ENCODE measurements at regions not wholly inside any gene's neighbourhood (a gene's known extent, or its start where the extent isn't known, plus 50 kb on each side); places are given as distances from the start of the nearest gene placed in this dataset.

GRCh38 chr13:97727991-97728390, 225.5 kb upstream of the IPO5 start:
- no peak overlapping the region for H3K27ac Mint-ChIP-seq
- DNase-seq: no peak
- Histone ChIP-seq H3K36me3 (ENCODE audit: control insufficient read depth, insufficient read depth, low read length) (no peaks in the 10 kb centered on the region), H3K27ac (ENCODE audit: insufficient read depth, low read length, poor library complexity, severe bottlenecking) (no peak overlapping the region), H3K27me3 (ENCODE audit: control insufficient read depth, insufficient read depth, low read length) (no peaks in the 10 kb centered on the region), H3K4me1 (ENCODE audit: control insufficient read depth, insufficient read depth, low read length, poor library complexity, severe bottlenecking) (no peaks in the 10 kb centered on the region), H3K9me3 (ENCODE audit: control insufficient read depth in 2 of 2, low read length in 2 of 2) (no peaks in the 10 kb centered on the region), H3K4me3 (ENCODE audit: low read depth, low read length) (no peak overlapping the region)
- no peaks in the 10 kb centered on the region for H3K27me3 Mint-ChIP-seq
- ATAC-seq (ENCODE audit: low read depth in 2 of 2): no peak
- no peaks in the 10 kb centered on the region for H3K4me1 Mint-ChIP-seq
- no peak overlapping the region for H3K4me3 Mint-ChIP-seq
- H3K9me3 Mint-ChIP-seq: peaks cover 0 to 6% (median 0%) of the 10 kb centered on the region in 7 donors
- H3K36me3 Mint-ChIP-seq: no peaks in the 10 kb centered on the region

- peak overlapping the region in 1 of 4 donors; percentile 15 for H3K4me3 Mint-ChIP-seq
- Histone ChIP-seq H3K27ac (ENCODE audit: insufficient read depth, low read length, poor library complexity, severe bottlenecking) (no peak overlapping the region), H3K9me3 (ENCODE audit: control insufficient read depth in 2 of 2, low read length in 2 of 2) (no peaks in the 10 kb centered on the region), H3K27me3 (ENCODE audit: control insufficient read depth, insufficient read depth, low read length) (no peaks in the 10 kb centered on the region), H3K4me3 (ENCODE audit: low read depth, low read length) (no peak overlapping the region), H3K36me3 (ENCODE audit: control insufficient read depth, insufficient read depth, low read length) (no peaks in the 10 kb centered on the region), H3K4me1 (ENCODE audit: control insufficient read depth, insufficient read depth, low read length, poor library complexity, severe bottlenecking) (no peaks in the 10 kb centered on the region)
- DNase-seq (no peak), ATAC-seq (ENCODE audit: low read depth in 2 of 2) (no peak)
- H3K27me3 Mint-ChIP-seq: no peaks in the 10 kb centered on the region
- H3K9me3 Mint-ChIP-seq: peaks cover 0 to 6% (median 0%) of the 10 kb centered on the region in 7 donors
- H3K36me3 Mint-ChIP-seq: no peaks in the 10 kb centered on the region
- H3K4me1 Mint-ChIP-seq: no peaks in the 10 kb centered on the region
- no peak overlapping the region for H3K27ac Mint-ChIP-seq
Measured at GRCh38 chr13:97736436-97736835, 217.0 kb upstream of the IPO5 start.

- H3K4me3 ChIP-seq (ENCODE audit: low read depth, low read length): no peak overlapping the region
- no peaks in the 10 kb centered on the region for H3K27me3 ChIP-seq (ENCODE audit: control insufficient read depth, insufficient read depth, low read length)
- H3K4me1 Mint-ChIP-seq: no peaks in the 10 kb centered on the region
- H3K27me3 Mint-ChIP-seq: no peaks in the 10 kb centered on the region
- no peak overlapping the region for H3K4me3 Mint-ChIP-seq
- no peaks in the 10 kb centered on the region for H3K36me3 Mint-ChIP-seq
- H3K9me3 Mint-ChIP-seq: peaks cover 0 to 3% (median 0%) of the 10 kb centered on the region in 7 donors
- DNase-seq (no peak), ATAC-seq (ENCODE audit: low read depth in 2 of 2) (no peak)
- H3K27ac ChIP-seq (ENCODE audit: insufficient read depth, low read length, poor library complexity, severe bottlenecking): no peak overlapping the region
- H3K36me3 ChIP-seq (ENCODE audit: control insufficient read depth, insufficient read depth, low read length): no peaks in the 10 kb centered on the region
- no peaks in the 10 kb centered on the region for H3K4me1 ChIP-seq (ENCODE audit: control insufficient read depth, insufficient read depth, low read length, poor library complexity, severe bottlenecking)
- no peak overlapping the region for H3K27ac Mint-ChIP-seq
- no peaks in the 10 kb centered on the region for H3K9me3 ChIP-seq (ENCODE audit: control insufficient read depth in 2 of 2, low read length in 2 of 2)
Measured at GRCh38 chr13:97742084-97742483, 211.4 kb upstream of the IPO5 start.

GRCh38 chr13:97743938-97744337, 209.5 kb upstream of the IPO5 start:
- H3K36me3 Mint-ChIP-seq: no peaks in the 10 kb centered on the region
- no peaks in the 10 kb centered on the region for H3K4me1 Mint-ChIP-seq
- Histone ChIP-seq H3K4me3 (ENCODE audit: low read depth, low read length) (no peak overlapping the region), H3K4me1 (ENCODE audit: control insufficient read depth, insufficient read depth, low read length, poor library complexity, severe bottlenecking) (no peaks in the 10 kb centered on the region), H3K9me3 (ENCODE audit: control insufficient read depth in 2 of 2, low read length in 2 of 2) (no peaks in the 10 kb centered on the region), H3K27ac (ENCODE audit: insufficient read depth, low read length, poor library complexity, severe bottlenecking) (no peak overlapping the region), H3K36me3 (ENCODE audit: control insufficient read depth, insufficient read depth, low read length) (no peaks in the 10 kb centered on the region), H3K27me3 (ENCODE audit: control insufficient read depth, insufficient read depth, low read length) (no peaks in the 10 kb centered on the region)
- H3K27ac Mint-ChIP-seq: no peak overlapping the region
- DNase-seq (no peak), ATAC-seq (ENCODE audit: low read depth in 2 of 2) (no peak)
- peaks cover 0 to 4% (median 1%) of the 10 kb centered on the region in 7 donors for H3K9me3 Mint-ChIP-seq
- no peak overlapping the region for H3K4me3 Mint-ChIP-seq
- H3K27me3 Mint-ChIP-seq: no peaks in the 10 kb centered on the region

- Histone ChIP-seq H3K4me3 (ENCODE audit: low read depth, low read length) (no peak overlapping the region), H3K27me3 (ENCODE audit: control insufficient read depth, insufficient read depth, low read length) (no peaks in the 10 kb centered on the region), H3K27ac (ENCODE audit: insufficient read depth, low read length, poor library complexity, severe bottlenecking) (no peak overlapping the region), H3K4me1 (ENCODE audit: control insufficient read depth, insufficient read depth, low read length, poor library complexity, severe bottlenecking) (no peaks in the 10 kb centered on the region), H3K36me3 (ENCODE audit: control insufficient read depth, insufficient read depth, low read length) (no peaks in the 10 kb centered on the region), H3K9me3 (ENCODE audit: control insufficient read depth in 2 of 2, low read length in 2 of 2) (no peaks in the 10 kb centered on the region)
- DNase-seq (no peak), ATAC-seq (ENCODE audit: low read depth in 2 of 2) (no peak)
- H3K27ac Mint-ChIP-seq: no peak overlapping the region
- no peaks in the 10 kb centered on the region for H3K27me3 Mint-ChIP-seq
- peaks cover 0 to 4% (median 1%) of the 10 kb centered on the region in 7 donors for H3K9me3 Mint-ChIP-seq
- no peaks in the 10 kb centered on the region for H3K4me1 Mint-ChIP-seq
- H3K36me3 Mint-ChIP-seq: no peaks in the 10 kb centered on the region
- H3K4me3 Mint-ChIP-seq: peak overlapping the region in 1 of 4 donors; percentile 18
Measured at GRCh38 chr13:97746649-97747048, 206.8 kb upstream of the IPO5 start.

GRCh38 chr13:97749174-97749573, 204.3 kb upstream of the IPO5 start:
- ATAC-seq (ENCODE audit: low read depth in 2 of 2): no peak
- Mint-ChIP-seq H3K4me3 (no peak overlapping the region), H3K4me1 (no peaks in the 10 kb centered on the region), H3K27me3 (no peaks in the 10 kb centered on the region), H3K27ac (no peak overlapping the region), H3K36me3 (no peaks in the 10 kb centered on the region), H3K9me3 (peaks cover 0 to 4% (median 1%) of the 10 kb centered on the region in 7 donors)
- Histone ChIP-seq H3K4me3 (ENCODE audit: low read depth, low read length) (no peak overlapping the region), H3K27me3 (ENCODE audit: control insufficient read depth, insufficient read depth, low read length) (no peaks in the 10 kb centered on the region), H3K36me3 (ENCODE audit: control insufficient read depth, insufficient read depth, low read length) (no peaks in the 10 kb centered on the region), H3K4me1 (ENCODE audit: control insufficient read depth, insufficient read depth, low read length, poor library complexity, severe bottlenecking) (no peaks in the 10 kb centered on the region), H3K27ac (ENCODE audit: insufficient read depth, low read length, poor library complexity, severe bottlenecking) (no peak overlapping the region), H3K9me3 (ENCODE audit: control insufficient read depth in 2 of 2, low read length in 2 of 2) (no peaks in the 10 kb centered on the region)
- DNase-seq: no peak

GRCh38 chr13:97751477-97751876, 202.0 kb upstream of the IPO5 start:
- Histone ChIP-seq H3K27me3 (ENCODE audit: control insufficient read depth, insufficient read depth, low read length) (no peaks in the 10 kb centered on the region), H3K4me3 (ENCODE audit: low read depth, low read length) (no peak overlapping the region), H3K9me3 (ENCODE audit: control insufficient read depth in 2 of 2, low read length in 2 of 2) (no peaks in the 10 kb centered on the region), H3K36me3 (ENCODE audit: control insufficient read depth, insufficient read depth, low read length) (no peaks in the 10 kb centered on the region), H3K4me1 (ENCODE audit: control insufficient read depth, insufficient read depth, low read length, poor library complexity, severe bottlenecking) (no peaks in the 10 kb centered on the region), H3K27ac (ENCODE audit: insufficient read depth, low read length, poor library complexity, severe bottlenecking) (no peak overlapping the region)
- no peaks in the 10 kb centered on the region for H3K36me3 Mint-ChIP-seq
- DNase-seq (no peak), ATAC-seq (ENCODE audit: low read depth in 2 of 2) (no peak)
- H3K27me3 Mint-ChIP-seq: no peaks in the 10 kb centered on the region
- H3K4me1 Mint-ChIP-seq: no peaks in the 10 kb centered on the region
- no peak overlapping the region for H3K27ac Mint-ChIP-seq
- H3K9me3 Mint-ChIP-seq: peaks cover 0 to 5% (median 1%) of the 10 kb centered on the region in 7 donors
- no peak overlapping the region for H3K4me3 Mint-ChIP-seq

- H3K4me3 Mint-ChIP-seq: no peak overlapping the region
- H3K36me3 Mint-ChIP-seq: no peaks in the 10 kb centered on the region
Measured at GRCh38 chr13:97752961-97753668, 200.4 kb upstream of the IPO5 start.

More at GRCh38 chr13:97752961-97753668, 200.4 kb upstream of the IPO5 start:
- DNase-seq: no peak
- H3K4me3 ChIP-seq (ENCODE audit: low read depth, low read length): no peak overlapping the region
- no peaks in the 10 kb centered on the region for H3K36me3 ChIP-seq (ENCODE audit: control insufficient read depth, insufficient read depth, low read length)
- Mint-ChIP-seq H3K4me1 (no peaks in the 10 kb centered on the region), H3K27ac (peak overlapping the region in 1 of 3 donors; percentile 50), H3K9me3 (peaks cover 0 to 5% (median 1%) of the 10 kb centered on the region in 7 donors), H3K27me3 (no peaks in the 10 kb centered on the region)
- H3K4me1 ChIP-seq (ENCODE audit: control insufficient read depth, insufficient read depth, low read length, poor library complexity, severe bottlenecking): no peaks in the 10 kb centered on the region
- H3K27ac ChIP-seq (ENCODE audit: insufficient read depth, low read length, poor library complexity, severe bottlenecking): no peak overlapping the region
- no peaks in the 10 kb centered on the region for H3K27me3 ChIP-seq (ENCODE audit: control insufficient read depth, insufficient read depth, low read length)
- no peak for ATAC-seq (ENCODE audit: low read depth in 2 of 2)
- H3K9me3 ChIP-seq (ENCODE audit: control insufficient read depth in 2 of 2, low read length in 2 of 2): no peaks in the 10 kb centered on the region

All from CD4-positive, CD25-positive, alpha-beta regulatory T cell (primary cell).